ENCODE measurements at regions not wholly inside any gene's neighbourhood (a gene's known extent, or its start where the extent isn't known, plus 50 kb on each side); places are given as distances from the start of the nearest gene placed in this dataset.
"Not testable (repeated sequence)": the region's sequence is repeated elsewhere in the genome, so short reads cannot be mapped to it uniquely, and the experiment has no call there.

DNA sequence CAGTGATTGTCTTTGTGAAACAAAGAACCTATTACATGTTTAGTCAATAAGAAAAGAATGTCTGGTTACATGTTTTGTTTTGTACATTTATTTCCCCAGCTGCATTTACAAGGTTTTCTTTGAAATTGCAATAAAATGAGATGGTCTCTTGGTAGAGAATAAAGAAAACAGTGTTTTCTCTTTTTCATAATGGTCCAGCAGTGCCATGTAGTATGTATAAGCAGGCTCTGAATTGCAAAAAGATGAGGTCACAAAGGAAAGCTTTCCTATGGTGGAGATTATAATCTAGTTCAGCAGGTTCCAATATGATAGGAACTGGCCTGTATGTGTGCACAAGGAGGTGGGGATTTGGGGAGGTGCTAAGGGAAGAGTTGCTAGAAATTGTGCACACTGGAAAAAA, 1417.3 kb downstream of the STIM2 start:
- intact Hi-C loops (cut with DNase I; ENCODE audit: low total_unique reads): no loop called here
- no peaks in the 10 kb centered on the region for H3K9me3 ChIP-seq
- TF ChIP-seq POLR2A (IDR thresholded peaks at IDR 0.05): no peak
- TF ChIP-seq POLR2AphosphoS5 (IDR thresholded peaks at IDR 0.05): no peak
- TF ChIP-seq, protein P1, sequence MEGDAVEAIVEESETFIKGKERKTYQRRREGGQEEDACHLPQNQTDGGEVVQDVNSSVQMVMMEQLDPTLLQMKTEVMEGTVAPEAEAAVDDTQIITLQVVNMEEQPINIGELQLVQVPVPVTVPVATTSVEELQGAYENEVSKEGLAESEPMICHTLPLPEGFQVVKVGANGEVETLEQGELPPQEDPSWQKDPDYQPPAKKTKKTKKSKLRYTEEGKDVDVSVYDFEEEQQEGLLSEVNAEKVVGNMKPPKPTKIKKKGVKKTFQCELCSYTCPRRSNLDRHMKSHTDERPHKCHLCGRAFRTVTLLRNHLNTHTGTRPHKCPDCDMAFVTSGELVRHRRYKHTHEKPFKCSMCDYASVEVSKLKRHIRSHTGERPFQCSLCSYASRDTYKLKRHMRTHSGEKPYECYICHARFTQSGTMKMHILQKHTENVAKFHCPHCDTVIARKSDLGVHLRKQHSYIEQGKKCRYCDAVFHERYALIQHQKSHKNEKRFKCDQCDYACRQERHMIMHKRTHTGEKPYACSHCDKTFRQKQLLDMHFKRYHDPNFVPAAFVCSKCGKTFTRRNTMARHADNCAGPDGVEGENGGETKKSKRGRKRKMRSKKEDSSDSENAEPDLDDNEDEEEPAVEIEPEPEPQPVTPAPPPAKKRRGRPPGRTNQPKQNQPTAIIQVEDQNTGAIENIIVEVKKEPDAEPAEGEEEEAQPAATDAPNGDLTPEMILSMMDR (IDR thresholded peaks at IDR 0.05): no peak
- H3K27me3 ChIP-seq: no peaks in the 10 kb centered on the region
- no peak for DNase-seq (ENCODE audit: low spot score in 2 of 2)
- no peaks in the 10 kb centered on the region for H3K36me3 ChIP-seq
- H3K27ac ChIP-seq: no peak overlapping the region
- no peaks in the 10 kb centered on the region for H3K4me1 ChIP-seq
- H3K4me3 ChIP-seq: no peak overlapping the region

DNA sequence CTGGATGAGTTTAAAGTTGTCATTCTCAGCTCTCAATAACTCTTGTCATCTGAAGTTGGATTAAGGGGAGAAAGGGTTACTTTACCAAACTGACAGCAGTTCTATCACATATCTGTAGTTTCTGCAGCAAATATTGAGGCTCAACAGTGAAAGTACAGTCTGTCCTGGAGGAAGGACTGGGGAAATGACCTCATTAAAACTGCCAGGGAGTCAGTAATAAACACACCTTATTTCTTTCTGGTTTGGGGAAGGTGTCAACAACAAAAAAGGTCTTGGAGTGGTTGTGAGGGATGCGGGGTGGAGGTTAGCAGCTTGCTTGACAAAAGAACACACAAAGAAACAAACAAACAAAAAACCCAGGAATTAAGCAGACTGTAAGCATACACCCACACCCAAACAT, 1418.0 kb downstream of the STIM2 start:
- H3K36me3 ChIP-seq: no peaks in the 10 kb centered on the region

GRCh38 chr4:28279249-28279648, 1418.6 kb downstream of the STIM2 start:
- TF ChIP-seq, protein P1 (IDR thresholded peaks at IDR 0.05): no peak
- no peak for TF ChIP-seq POLR2AphosphoS5 (IDR thresholded peaks at IDR 0.05)
- no peak for TF ChIP-seq POLR2A (IDR thresholded peaks at IDR 0.05)
- no peak overlapping the region for H3K27ac ChIP-seq
- H3K4me3 ChIP-seq: no peak overlapping the region
- intact Hi-C loops (cut with DNase I; ENCODE audit: low total_unique reads): no loop called here
- no peaks in the 10 kb centered on the region for H3K27me3 ChIP-seq
- H3K9me3 ChIP-seq: no peaks in the 10 kb centered on the region
- no peak for DNase-seq (ENCODE audit: low spot score in 2 of 2)
- H3K36me3 ChIP-seq: no peaks in the 10 kb centered on the region
- no peaks in the 10 kb centered on the region for H3K4me1 ChIP-seq

More for the DNA sequence above, 1418.0 kb downstream of the STIM2 start:
- Histone ChIP-seq H3K4me3 (no peak overlapping the region), H3K4me1 (no peaks in the 10 kb centered on the region), H3K9me3 (no peaks in the 10 kb centered on the region), H3K27ac (no peak overlapping the region), H3K27me3 (no peaks in the 10 kb centered on the region)
- no peak for DNase-seq (ENCODE audit: low spot score in 2 of 2)
- no peak for TF ChIP-seq POLR2A (IDR thresholded peaks at IDR 0.05)
- TF ChIP-seq, protein P1 (IDR thresholded peaks at IDR 0.05): no peak
- intact Hi-C loops (cut with DNase I; ENCODE audit: low total_unique reads): no loop called here

GRCh38 chr4:28286266-28286665, 1425.6 kb downstream of the STIM2 start:
- H3K4me3 ChIP-seq; DNase-seq (ENCODE audit: low spot score in 2 of 2); H3K36me3 ChIP-seq; H3K9me3 ChIP-seq; H3K27me3 ChIP-seq; intact Hi-C loops (cut with DNase I; ENCODE audit: low total_unique reads); H3K27ac ChIP-seq; H3K4me1 ChIP-seq: not testable (repeated sequence)

- Histone ChIP-seq H3K9me3 (no peaks in the 10 kb centered on the region), H3K36me3 (no peaks in the 10 kb centered on the region), H3K27me3 (no peaks in the 10 kb centered on the region), H3K27ac (no peak overlapping the region), H3K4me3 (no peak overlapping the region), H3K4me1 (no peaks in the 10 kb centered on the region)
- no peak for DNase-seq (ENCODE audit: low spot score in 2 of 2)
- TF ChIP-seq POLR2A (IDR thresholded peaks at IDR 0.05) (no peak), POLR2AphosphoS5 (IDR thresholded peaks at IDR 0.05) (no peak)
- TF ChIP-seq, protein P1 (IDR thresholded peaks at IDR 0.05): no peak
- intact Hi-C loops (cut with DNase I; ENCODE audit: low total_unique reads): no loop called here
Measured at GRCh38 chr4:28287831-28288233, 1427.2 kb downstream of the STIM2 start.

DNA sequence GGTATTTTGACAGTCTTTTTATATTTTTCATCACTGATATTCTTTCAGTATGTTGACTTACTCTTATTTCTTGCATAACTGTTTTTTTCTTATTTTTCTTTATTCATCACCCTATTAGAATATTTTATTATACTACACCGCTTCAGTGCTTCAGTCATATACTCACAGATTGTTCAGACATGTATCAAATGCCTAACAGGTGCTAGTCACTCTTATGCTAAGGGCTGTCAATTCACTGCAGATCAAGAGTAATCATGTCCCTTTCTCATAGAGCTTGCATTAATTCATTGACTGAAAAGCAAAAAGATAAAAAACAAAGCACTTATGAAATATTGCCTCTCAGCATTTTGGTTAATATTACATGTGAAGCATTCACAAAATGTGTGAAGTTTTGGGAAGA, 1435.6 kb downstream of the STIM2 start:
- Histone ChIP-seq H3K4me3 (no peak overlapping the region), H3K36me3 (no peaks in the 10 kb centered on the region), H3K27ac (no peak overlapping the region), H3K27me3 (no peaks in the 10 kb centered on the region), H3K9me3 (peaks cover 0 to 10% of the 10 kb centered on the region in 2 donors), H3K4me1 (no peaks in the 10 kb centered on the region)
- intact Hi-C loops (cut with DNase I; ENCODE audit: low total_unique reads): no loop called here
- TF ChIP-seq POLR2AphosphoS5 (IDR thresholded peaks at IDR 0.05) (no peak), POLR2A (IDR thresholded peaks at IDR 0.05) (no peak)
- TF ChIP-seq, protein P1 (IDR thresholded peaks at IDR 0.05): no peak
- no peak for DNase-seq (ENCODE audit: low spot score in 2 of 2)
